Adrenal gland (tissue), 9 donors: ENCODE measurements at regions not wholly inside any gene's neighbourhood (a gene's known extent, or its start where the extent isn't known, plus 50 kb on each side); places are given as distances from the start of the nearest gene placed in this dataset.

Experiments
- DNase-seq, 7 donors: peaks; one replicate each; pipeline ENCODE4 v3.0.0-alpha.2; 2019 to 2020
- H3K27ac ChIP-seq, 5 donors: fragments of 200-600 bp; sonication (generic) in 4 of 5; 1 replicate in 3 of 5; 2 replicates in 2 of 5; pipeline versions ENCODE4 v1.5.1 to v1.8.0; 2016 to 2020; ENCODE audit warnings: mild to moderate bottlenecking in 1 of 5
- H3K27me3 ChIP-seq: fragments of 200-600 bp; 2 replicates; pipeline ENCODE4 v1.8.0; 2021
- H3K36me3 ChIP-seq, 2 donors: fragments of 200-600 bp; replicated peaks in 1 of 2; 1 replicate in 1 of 2; 2 replicates in 1 of 2; pipeline versions ENCODE4 v1.5.1 to v1.8.0; 2018 to 2022
- H3K4me1 ChIP-seq, 2 donors: fragments of 200-600 bp; replicated peaks in 1 of 2; 1 replicate in 1 of 2; 2 replicates in 1 of 2; pipeline versions ENCODE4 v1.5.1 to v1.8.0; 2018 to 2021
- H3K4me3 ChIP-seq, 4 donors: fragments of 200-600 bp; sonication (generic) in 3 of 4; one replicate each; pipeline ENCODE4 v1.5.1; 2016 to 2018
- H3K9me3 ChIP-seq, 3 donors: fragments of 200-600 bp; sonication (generic) in 1 of 3; replicated peaks in 1 of 3; 1 replicate in 2 of 3; 2 replicates in 1 of 3; pipeline versions ENCODE4 v1.5.1 to v1.8.0; 2016 to 2021
- POLR2A ChIP-seq, 2 donors: fragments of 450-650 bp; IDR thresholded peaks; one replicate each; pipeline ENCODE4 v1.6.1; 2017; ENCODE audit warnings: antibody characterized with exemption in 2 of 2, mild to moderate bottlenecking in 2 of 2, moderate library complexity in 1 of 2
- WGBS, 4 donors: extraction: QIAGEN DNeasy Blood & Tissue Kit in 2 of 4; methylation state at CpG; one replicate each; pipeline versions ENCODE4 v1.1.5 to v1.1.7; 2013 to 2017; 5-methylcytosine and 5-hydroxymethylcytosine counted together
- intact Hi-C, 2 donors: fragments of 100-400 bp; cut with DNase I; formaldehyde crosslinking; loops; one replicate each; pipeline versions ENCODE4 v1.14.1 to v1.15.0; 2022 to 2023
- TF ChIP-seq, protein P1 (sequence below), 6 experiments: fragments of 450-650 bp in 4 of 6; fragments of 200-600 bp in 2 of 6; sonication (generic) in 1 of 6; IDR thresholded peaks; 1 replicate in 5 of 6; 2 replicates in 1 of 6; pipeline versions ENCODE4 v1.5.1 to v1.8.0; 2016 to 2021; ENCODE audit warnings: antibody characterized with exemption in 6 of 6, mild to moderate bottlenecking in 2 of 6, moderate library complexity in 1 of 6
- donor health status: healthy with polysubstance abuse.
- donor health status: Bipolar disorder and iron deficiency.
- donor health status: DM: yes; HTN: yes; CAD: no.
- donor health status: DM: no; HTN: no; CAD: no.
- donor health status: DM: no; HTN: no; CAD: no.

DNA sequence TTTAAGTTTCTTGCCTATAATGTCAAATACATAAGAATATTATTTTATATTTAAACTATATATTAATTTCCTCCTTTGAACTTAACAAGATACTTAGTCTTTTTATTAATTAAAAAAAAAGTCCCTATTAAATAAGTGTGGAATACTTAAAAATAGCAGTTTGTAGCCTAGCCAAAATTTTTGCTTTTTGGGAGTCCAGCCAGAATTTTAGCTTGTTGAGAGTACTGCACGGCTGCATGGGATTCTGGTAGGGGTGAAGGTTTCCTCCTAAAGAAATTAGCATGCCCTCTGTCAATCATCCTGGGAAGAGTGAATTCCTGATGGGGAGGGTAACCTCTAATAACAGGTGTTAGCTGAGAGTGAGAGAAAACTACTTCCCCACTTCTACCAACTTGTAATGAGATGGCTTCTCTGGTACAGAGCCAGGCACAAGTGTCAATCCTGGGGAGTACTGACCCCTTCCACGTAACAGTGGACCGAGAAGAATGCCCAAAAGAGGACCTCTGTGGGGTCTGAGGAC is 195.7 kb downstream of the SPRY2 start:
- 54 to 66% (median 61%) methylated on average over 3 of the region's 3 CpGs for WGBS, 4 donors
- H3K27ac ChIP-seq = no peak overlapping the region
- intact Hi-C loops = no loop called here

GRCh38 chr13:80144493-80144892 is 196.4 kb downstream of the SPRY2 start:
- no peak for DNase-seq
- H3K4me3 ChIP-seq = no peak overlapping the region
- H3K27me3 ChIP-seq = no peaks in the 10 kb centered on the region
- no peak overlapping the region for H3K27ac ChIP-seq
- no peaks in the 10 kb centered on the region for H3K9me3 ChIP-seq
- TF ChIP-seq, protein P1, sequence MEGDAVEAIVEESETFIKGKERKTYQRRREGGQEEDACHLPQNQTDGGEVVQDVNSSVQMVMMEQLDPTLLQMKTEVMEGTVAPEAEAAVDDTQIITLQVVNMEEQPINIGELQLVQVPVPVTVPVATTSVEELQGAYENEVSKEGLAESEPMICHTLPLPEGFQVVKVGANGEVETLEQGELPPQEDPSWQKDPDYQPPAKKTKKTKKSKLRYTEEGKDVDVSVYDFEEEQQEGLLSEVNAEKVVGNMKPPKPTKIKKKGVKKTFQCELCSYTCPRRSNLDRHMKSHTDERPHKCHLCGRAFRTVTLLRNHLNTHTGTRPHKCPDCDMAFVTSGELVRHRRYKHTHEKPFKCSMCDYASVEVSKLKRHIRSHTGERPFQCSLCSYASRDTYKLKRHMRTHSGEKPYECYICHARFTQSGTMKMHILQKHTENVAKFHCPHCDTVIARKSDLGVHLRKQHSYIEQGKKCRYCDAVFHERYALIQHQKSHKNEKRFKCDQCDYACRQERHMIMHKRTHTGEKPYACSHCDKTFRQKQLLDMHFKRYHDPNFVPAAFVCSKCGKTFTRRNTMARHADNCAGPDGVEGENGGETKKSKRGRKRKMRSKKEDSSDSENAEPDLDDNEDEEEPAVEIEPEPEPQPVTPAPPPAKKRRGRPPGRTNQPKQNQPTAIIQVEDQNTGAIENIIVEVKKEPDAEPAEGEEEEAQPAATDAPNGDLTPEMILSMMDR (IDR thresholded peaks at IDR 0.05) = no peak
- no peak for TF ChIP-seq POLR2A (IDR thresholded peaks at IDR 0.05)
- H3K36me3 ChIP-seq = no peaks in the 10 kb centered on the region
- no peaks in the 10 kb centered on the region for H3K4me1 ChIP-seq
- intact Hi-C loops = no loop called here

More for the DNA sequence above, 195.7 kb downstream of the SPRY2 start:
- Histone ChIP-seq H3K36me3 (no peaks in the 10 kb centered on the region), H3K9me3 (no peaks in the 10 kb centered on the region), H3K27me3 (no peaks in the 10 kb centered on the region), H3K4me1 (no peaks in the 10 kb centered on the region), H3K4me3 (no peak overlapping the region)
- TF ChIP-seq, protein P1 (IDR thresholded peaks at IDR 0.05) = no peak
- TF ChIP-seq POLR2A (IDR thresholded peaks at IDR 0.05) = no peak
- no peak for DNase-seq

DNA sequence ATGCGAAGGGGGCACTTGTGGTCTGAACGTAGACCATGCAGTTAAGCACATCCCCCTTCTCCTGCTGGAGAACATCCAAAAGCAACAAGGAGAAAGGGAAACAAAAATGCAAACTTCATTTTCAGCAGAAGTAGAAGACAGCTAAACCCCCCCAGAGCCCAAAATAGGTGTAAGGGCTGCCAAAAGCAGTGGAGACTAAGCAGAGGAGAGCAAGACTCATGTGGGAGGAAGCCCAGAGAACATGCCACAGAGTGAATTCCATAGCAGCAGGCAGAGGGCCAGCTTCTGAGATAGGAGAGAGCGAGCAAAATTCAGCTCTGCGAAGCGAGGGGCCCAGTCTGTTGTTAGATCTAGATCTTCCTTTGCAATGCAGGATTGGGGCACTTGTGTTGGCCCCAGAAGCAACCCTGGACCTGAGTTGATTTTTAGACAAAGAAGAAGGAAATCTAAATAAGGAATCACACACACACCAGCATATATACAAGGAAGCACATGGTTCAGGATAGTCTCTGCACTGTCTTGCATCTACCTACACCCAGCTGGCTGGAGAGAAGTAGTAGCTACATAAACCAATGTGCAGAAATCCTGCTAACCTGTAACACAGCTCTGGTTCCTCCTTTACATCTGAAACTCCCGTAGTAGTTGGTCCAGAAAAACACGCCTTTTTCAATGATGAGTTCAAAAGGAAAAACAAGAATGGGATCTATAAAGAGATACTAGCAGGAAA is 199.6 kb downstream of the SPRY2 start:
- Histone ChIP-seq H3K27ac (peak overlapping the region in 1 of 5 donors; percentile 33), H3K4me1 (no peaks in the 10 kb centered on the region), H3K36me3 (no peaks in the 10 kb centered on the region), H3K27me3 (no peaks in the 10 kb centered on the region), H3K4me3 (no peak overlapping the region), H3K9me3 (no peaks in the 10 kb centered on the region)
- TF ChIP-seq, protein P1 (IDR thresholded peaks at IDR 0.05) = no peak
- DNase-seq = peak in 5 of 7 donors; percentile 16 to 57 (median 28)
- 61 to 78% (median 77%) methylated on average over 7 of the region's 7 CpGs for WGBS, 4 donors
- intact Hi-C loops = no loop called here

- H3K36me3 ChIP-seq = no peaks in the 10 kb centered on the region
- no peak overlapping the region for H3K27ac ChIP-seq
- TF ChIP-seq, protein P1 (IDR thresholded peaks at IDR 0.05) = no peak
- no peak for TF ChIP-seq POLR2A (IDR thresholded peaks at IDR 0.05)
- DNase-seq = no peak
- H3K27me3 ChIP-seq = no peaks in the 10 kb centered on the region
- no peaks in the 10 kb centered on the region for H3K4me1 ChIP-seq
- 61 to 76% (median 71%) methylated on average over 4 of the region's 4 CpGs for WGBS, 4 donors
- no peak overlapping the region for H3K4me3 ChIP-seq
- intact Hi-C loops = no loop called here
- no peaks in the 10 kb centered on the region for H3K9me3 ChIP-seq
Measured at GRCh38 chr13:80140685-80141084, 200.2 kb downstream of the SPRY2 start.
